ENCODE measurements at regions not wholly inside any gene's neighbourhood (a gene's known extent, or its start where the extent isn't known, plus 50 kb on each side); places are given as distances from the start of the nearest gene placed in this dataset.
"Not testable (repeated sequence)": the region's sequence is repeated elsewhere in the genome, so short reads cannot be mapped to it uniquely, and the experiment has no call there.

DNA sequence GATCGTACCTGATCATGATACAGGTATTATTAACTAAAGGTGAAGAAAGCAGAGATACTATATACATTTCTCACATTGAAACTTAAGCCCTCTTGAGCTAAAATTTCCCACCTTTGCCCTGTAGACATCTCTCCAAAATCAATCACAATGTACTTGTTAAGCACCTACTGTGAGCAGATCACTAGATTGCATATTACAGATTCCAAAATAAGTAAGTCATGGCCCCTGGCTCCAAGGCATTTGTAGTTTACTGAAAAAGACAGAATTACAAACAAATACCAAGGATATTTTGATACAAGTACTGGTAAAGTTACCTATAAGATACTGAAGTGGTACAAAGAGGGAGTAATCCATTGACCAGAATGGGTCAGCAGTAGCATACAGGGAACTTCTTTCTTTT lies 455.3 kb downstream of the STK39 start:
- DNase-seq: no peak

DNA sequence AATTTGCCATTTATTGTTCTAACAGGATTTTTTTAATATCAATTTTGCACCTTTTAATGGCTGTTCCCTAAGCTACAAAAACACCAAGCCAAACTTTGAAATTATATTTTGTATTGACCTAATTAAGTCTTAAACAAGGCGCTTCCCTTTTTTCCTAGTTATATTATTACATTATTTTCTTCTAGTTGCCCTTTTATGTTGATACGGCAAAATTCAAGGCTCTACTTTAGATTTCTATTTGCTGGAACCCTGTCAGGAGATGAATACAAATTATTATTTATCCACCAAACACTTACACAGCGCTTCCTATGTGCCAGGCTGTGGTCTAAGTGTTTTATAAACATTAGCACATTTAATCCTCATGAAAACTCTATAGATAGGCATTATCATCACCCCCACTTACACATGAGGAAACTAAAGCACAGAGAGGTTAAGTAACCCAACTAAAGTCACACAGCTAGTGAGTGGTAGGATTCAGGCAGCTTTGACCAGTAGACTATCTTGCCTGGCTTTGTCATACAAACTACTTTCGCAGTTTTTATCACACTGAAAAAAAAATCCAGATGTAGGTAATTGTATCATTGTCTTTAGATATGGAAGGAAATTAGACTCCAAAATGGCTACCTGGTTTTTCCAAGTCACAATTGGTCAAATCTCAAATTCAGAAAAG lies 456.5 kb downstream of the STK39 start:
- no peak for DNase-seq

DNA sequence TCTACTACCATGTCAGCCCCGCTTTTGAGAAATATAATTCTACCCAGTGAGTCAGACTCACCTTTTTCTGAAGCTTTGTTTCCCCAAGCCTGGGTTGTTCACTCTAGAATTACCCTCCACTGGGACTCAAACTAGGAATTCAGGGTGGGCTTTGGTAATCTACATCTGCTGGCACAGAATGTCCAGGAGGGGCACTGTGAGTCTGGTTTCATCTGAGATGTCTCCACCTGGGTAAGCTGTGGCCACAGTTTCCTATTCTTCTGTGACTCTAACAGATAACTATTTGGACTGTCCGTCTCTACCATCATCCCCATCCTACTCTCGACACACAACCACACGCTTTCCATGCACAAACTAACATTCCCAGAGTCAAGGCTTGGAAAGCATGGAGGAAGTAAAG lies 457.2 kb downstream of the STK39 start:
- no peak for DNase-seq

DNA sequence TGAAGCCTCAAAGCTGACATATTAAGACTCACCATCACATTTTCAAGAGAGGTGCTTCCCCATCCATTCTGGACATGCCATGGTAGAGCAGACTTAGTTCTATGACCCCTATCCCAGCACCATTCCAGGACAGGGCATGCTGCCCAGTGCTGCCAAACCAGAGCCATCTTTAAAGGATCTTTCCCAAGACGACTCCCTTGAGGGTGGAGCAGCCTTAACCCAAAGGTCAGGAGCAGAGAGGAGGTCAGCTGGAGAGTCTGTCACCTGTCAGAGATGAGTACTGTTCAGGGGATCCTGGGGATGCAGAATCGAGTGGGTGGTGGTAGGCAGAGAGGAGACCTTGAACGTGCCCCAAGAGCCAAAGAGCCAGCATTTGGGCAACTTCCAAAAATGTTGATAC lies 459.8 kb downstream of the STK39 start:
- no peak for DNase-seq

DNA sequence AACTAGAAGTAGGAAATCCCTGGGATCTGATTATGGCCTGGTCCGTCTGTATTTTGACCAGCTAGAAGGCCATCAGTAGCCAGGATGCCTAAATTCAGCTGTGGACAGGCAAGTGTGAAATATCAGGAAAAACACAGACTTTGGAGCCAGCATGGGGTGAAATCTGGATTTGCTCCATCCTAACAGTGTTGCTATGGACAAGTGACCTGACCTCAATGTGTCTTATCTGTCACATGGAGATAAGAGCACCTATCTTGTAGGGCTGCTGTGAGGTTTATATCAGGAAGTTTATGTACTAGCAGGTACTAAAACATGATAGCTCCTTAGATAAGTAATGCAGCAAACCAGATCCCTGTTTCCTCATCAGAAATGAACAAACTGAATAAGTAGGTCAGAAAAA lies 460.4 kb downstream of the STK39 start:
- no peak for DNase-seq

DNA sequence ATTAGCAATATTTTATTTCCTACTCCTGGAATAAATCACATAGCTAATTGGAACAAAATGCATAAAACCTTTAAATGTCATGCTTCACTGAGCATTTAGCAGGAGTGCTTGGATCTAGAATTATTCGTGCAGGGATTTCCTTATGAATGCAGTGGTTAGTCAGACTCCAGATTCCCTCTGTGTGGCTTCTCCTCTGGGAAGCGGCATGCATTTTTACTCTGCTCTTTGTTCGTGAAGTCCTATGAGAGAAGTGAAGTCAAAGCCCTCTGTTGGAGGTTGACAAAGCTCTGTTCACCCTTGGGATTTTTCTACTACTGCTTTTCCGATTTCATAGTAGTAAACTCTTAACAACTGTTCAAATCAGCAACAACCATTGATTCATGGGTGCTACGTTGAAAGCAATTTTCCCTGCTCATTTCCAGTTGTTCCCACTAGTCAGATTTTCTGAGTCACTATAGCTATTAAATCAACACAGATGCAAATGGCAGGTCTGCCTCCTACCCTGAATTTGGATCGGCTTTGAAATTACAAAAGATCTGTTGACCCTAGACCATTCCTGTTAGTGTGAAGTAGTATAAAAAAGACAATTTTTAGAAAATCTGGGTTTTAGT lies 461.7 kb downstream of the STK39 start:
- no peak for DNase-seq

DNA sequence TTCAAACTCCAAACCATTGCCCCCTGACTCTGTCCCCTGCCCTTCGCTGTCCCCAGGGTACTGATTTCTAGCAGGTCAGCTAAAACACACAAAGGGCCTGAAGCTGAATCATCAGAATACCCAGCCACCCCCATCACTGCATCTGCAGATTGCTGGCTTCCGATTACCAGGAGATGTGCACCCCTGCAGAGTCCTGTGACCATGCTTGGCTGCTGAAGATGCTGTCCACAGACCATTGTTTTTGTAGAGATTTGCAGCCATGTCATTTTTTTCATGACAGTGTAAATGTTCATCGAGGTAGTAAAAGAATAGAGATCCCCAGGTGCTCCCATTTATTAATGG lies 463.3 kb downstream of the STK39 start:
- no peak for DNase-seq

DNA sequence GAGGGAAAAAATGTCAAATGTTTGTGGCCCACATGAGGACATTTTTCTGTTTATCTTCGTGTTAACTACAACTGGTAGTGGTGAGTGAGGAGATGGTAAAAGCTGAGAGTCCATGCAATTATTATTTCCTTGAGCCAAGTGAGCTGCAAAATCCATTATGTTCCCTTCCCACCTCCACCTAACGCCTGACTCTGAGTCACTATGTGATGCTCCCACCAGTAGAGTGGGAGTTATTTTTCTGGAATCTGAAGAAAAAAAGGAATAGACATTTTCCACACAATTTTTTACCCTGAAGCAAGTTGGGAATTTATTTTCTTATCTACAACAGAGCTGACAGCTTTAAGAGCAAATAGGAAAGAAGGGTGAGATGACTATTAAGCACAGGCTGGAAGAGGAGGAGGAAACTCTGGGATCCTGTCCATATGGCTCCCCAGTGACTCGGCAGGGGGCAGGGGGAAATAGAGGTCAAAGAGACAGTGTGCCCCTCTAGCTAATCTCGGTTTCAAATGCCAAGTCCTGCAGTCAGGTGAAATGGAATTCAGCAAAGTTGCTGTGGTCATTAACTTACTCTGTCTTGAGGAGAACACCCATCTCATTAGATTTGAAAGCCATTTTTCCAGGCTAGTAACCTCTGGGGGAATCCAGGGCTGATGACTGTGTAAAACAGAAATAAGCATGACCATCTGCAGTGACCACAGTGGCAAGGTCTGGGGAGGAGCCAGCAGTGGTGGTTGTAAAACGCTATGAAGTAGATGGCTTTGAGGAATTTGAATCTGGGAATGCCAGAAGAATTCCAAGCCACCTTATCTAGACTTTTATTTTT lies 463.9 kb downstream of the STK39 start:
- DNase-seq: no peak

DNA sequence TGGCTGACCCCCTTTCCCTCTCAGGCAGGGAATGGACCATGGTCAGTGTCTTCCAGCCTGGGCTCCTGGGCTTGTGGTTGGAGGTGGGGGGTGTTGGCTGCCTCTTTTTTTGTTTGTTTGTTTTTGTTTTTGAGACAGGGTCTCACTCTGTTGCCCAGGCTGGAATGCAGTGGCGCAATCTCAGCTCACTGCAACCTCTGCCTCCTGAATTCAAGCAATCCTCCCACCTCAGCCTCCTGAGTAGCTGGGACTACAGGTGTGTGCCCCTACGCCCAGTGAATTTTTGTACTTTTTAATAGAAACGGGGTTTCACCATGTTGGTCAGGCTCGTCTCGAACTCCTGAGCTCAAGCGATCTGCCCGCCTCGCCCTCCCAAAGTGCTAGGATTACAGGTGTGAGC lies 465.8 kb downstream of the STK39 start:
- not testable (repeated sequence) for DNase-seq

DNA sequence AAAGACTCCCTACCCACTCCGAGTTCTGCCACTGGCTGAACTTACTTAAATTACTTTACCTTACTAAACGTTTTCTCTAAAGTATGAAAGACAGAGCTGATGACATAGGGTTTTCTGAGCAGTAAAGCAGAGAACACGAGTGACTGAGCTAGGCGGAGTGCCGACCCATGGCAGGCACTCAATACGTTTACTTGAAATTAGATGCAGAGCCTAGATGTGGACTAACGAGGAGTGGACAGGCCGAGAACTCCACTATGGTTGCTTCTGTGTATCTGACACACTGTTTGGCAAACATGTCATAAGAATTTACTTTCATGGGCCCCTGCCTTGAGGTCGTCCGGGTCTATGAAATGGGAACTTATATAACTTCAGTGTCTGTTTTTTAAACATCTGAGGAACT lies 471.0 kb downstream of the STK39 start:
- no peak for DNase-seq

DNA sequence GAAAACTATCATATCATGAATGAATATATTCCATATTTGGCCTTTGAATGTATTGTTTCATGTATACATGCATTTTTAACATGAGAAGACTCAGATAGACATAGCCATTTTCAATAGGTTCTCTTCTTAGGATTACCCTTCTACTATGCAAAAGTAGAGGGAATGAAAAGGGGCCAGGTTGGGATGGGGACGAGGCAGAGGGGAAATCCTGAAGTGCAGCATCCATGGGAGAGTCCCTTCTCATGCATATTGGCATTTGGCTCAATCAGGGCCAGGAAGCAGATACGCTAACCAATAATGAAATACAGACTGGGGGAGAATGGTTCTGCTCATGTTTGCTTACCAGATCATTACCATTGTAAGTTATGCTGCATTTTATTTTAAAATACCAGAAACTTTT lies 475.8 kb downstream of the STK39 start:
- no peak for DNase-seq

DNA sequence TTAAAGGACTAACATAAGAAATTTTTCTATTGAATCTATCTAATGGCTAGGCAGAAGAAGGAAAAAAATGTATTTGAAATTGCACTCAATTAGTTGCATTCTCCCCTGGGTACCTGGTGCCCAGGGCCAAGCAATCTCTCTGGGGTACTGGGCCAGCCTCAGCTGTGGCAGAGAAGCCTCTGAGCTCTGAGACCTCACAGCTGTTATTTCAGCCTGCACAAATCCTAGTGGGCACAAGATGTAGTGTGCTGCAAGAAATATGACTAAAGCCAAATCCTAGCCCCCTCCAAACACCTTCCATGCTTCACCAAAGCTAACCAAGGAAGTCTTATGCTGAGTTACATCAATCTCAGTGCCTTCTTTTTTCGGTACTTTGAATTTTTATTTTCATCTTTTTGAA lies 478.4 kb downstream of the STK39 start:
- DNase-seq: no peak

DNA sequence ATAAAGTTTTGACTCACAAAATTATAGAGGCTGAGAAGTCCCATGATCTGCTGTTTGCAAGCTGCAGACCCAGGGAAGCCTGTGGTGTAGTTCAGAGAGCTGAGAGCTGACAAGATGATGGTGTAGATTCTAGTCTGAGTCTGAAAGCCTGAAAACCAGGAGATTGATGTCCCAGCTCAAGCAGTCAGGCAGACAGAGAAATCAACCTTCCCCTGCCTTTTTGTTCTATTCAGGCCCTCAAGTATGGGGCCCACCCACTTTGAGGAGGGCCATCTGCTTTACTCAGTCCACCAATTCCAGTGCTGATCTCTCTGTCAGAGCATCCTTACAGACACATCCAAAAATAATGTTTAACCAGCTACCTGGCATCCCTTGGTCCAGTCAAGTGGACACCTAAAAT lies 479.6 kb downstream of the STK39 start:
- no peak for DNase-seq

DNA sequence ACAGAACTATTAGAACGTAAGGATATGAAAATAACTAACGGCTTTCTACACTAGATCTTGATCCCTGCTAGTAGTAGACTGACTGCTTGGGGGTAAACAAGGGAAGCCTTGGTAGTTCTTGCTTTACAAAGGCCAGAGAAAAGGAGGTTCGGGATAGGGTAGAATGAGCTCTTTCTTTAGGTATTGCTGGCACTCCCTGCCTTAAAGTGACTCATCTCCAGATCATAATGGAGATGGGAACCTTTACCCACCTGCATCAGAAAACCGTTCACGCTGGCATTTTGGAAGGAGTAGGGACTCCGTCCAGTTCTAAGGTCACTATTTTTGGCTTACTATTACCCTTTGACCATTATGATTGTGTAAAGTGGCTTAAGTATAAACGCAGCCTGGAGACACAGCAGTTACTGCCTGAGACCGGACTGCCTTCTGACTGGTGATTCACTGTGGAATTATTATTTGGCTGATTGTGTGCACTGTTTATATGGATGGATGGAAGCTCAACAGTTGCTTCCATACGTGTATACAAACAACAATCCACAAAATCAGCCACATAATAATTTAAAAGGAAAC lies 482.5 kb downstream of the STK39 start:
- DNase-seq: no peak

DNA sequence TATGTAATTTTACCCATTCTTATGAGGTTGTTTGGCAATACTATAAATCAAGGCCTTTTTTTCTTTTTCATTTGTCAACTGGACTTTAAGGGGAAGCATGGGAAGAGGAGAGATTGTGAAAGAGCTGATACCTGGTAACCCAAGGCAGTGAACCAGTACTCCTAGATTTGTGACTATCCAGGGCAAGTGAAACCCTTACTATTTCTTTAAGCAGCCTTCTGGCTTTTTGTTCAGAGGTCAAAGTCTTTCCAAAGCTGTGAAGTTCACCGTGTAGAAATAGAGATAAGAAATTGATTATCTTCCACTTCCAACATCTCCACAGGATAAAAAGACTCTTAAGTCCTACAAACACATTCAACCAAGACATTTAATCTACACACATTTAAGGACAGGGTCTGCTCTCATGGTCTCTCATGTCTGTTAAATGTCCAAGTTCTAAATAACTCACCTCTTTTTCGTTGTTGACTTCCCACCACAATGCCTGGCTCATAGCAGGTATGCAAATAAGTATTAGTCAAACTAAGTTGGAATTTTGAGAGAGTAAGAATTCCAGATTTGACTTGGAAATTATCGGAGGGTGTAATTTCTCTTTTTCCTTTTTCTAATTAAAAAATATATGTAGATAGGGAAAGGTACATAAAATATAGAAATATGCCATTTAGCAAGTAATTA lies 485.8 kb downstream of the STK39 start:
- no peak for DNase-seq

DNA sequence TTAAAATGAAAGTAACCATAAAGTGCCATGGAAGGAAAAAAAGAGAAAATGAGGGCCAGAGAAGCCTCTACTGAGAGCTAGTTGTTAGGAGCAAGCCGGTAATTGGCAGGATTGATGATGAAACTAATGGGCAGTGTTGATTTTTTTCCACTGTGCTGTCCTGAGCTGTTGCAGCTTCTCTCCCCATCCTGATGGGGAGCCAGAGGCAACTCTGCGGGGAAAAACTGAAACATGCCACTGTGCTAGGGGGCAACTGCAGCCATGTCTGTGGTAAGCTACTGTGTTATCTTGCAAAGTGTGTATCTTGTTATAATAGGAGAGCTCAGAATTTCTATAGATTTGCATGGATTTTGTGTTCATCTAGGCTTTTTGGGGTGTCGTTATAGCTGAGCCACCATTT lies 487.9 kb downstream of the STK39 start:
- DNase-seq: no peak

DNA sequence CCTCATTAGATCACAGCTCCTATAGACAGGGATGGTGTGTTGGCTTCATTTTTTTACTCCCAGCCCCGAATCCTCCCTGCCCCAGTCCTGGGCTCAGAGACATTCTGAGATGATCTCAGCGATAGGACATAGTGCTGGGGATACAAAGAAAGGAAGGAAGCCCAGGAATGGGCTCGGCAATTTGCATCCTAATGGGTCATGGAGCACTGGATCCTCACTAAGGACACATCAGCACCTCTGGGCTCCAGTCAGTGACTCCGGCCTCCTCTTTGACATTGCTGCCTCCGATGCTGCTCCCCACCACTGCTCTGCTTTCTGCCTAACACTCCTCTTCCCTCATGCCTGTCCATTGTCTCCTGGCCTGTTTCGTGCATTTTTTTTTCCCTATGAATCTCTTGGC lies 489.1 kb downstream of the STK39 start:
- no peak for DNase-seq

DNA sequence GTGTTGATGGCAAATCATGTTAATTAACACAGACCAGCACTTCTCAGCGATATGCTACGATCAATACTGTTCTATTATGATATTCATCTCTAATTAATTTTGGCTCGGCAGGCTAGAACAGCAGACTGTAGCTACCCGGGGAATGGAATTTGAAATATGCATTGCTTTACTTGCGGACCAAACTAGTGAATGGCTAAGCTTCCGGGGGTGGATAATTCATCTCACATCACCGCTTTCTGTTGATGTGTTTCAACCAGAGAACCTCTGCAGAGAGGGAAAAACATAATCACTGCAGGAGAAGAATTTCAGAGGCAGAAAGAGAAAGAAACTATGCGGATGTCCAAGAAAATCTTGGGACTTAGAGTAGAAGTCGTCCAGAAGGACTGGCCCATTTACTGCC lies 490.9 kb downstream of the STK39 start:
- no peak for DNase-seq

DNA sequence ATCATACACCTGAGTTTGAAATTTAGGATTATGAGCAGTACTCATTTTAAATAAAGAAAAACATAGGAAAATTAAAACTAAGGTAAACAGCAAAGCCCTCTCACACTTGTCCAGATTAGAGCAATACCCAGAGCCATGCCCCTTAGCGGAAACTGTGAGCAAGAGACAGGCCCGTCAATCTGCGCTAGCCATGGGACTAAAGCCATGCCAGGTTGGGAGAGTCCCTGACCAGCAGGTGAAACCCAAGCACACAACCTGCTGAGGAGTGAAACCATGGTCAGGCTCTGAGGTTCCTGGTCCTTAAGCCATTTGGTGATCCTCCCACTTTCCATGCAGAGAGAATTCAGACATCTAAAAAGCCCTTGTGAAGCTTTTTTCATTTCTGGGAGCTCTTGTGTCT lies 494.3 kb downstream of the STK39 start:
- no peak for DNase-seq

DNA sequence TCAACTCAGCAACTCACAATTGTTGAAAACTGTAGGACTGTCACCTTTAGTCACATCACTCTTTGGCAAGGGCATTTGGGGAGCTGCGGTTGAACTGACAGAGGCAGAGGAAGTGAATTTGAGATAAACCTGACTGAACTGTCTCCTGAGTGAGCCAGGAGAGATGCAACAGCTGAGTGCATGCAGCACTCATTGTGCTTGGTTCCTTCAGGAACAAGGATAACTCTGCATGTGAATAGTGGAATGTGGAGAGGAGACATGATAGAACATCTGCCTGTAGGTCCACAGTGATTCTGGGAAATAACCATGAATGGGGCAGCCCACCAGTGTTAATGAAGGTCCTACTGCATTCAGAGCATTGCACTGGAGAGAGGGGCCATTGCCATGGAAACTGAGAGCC lies 494.7 kb downstream of the STK39 start:
- no peak for DNase-seq

DNA sequence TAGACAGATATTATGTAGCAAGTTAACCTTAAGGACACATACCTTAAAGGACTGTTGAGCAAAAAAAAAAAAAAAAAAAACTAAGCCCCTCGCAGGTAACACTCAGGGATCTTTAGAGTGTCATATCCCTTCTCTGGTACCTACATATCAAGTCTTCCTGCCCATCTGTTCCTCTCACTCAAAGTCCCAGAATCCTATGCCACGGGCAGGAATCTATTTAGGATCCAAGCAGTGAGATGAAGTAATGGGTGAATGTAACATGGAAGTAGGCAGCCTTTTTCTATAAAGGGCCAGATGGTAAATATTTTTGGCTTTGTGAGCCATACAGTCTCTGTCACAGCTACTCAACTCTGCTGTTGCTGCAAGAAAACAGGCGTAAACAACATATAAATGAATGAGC lies 496.7 kb downstream of the STK39 start:
- no peak for DNase-seq

DNA sequence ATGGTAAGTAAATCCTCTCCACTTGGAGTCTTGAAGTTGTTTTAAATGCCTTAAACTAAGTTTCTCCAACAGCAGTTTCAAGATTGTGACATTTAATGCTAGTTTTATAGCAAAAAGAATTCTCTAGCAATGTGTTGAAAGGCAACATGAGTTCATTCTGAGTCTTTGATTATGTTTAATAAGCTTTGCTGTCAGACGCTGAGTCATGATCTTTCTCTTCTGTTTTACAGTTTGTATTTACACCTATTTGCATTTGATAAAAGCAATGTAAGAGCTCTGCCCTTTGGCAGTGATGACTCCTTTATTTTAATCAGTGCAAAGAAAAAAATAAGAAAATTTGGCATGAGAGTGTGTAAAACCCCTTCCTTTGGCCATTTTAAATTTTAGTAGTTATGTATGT lies 497.7 kb downstream of the STK39 start:
- no peak for DNase-seq

DNA sequence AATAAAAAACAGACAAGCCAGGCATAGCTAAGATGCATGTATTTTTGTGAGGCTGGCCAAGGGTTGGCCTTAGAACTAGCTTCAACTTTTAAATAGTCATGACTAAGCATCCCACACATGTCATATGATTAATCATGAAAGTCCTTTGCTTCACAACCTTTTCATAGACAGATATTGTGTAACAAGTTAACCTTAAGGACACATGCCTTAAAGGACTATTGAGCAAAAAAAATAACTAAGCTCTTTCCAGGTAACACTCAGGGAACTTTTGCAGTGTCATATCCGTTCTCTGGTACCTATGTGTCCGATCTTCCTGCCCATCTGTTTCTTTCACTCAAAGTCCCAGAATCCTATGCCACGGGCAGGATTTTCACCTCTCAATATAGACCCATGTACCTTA lies 498.4 kb downstream of the STK39 start:
- no peak for DNase-seq
